SJCRH30 (cell line): ENCODE measurements at regions not wholly inside any gene's neighbourhood (a gene's known extent, or its start where the extent isn't known, plus 50 kb on each side); places are given as distances from the start of the nearest gene placed in this dataset.

Experiments used
- DNase-seq, 2 experiments: peaks; one replicate each; pipeline ENCODE4 v3.0.0-alpha.2; 2015 to 2020
- H3K27ac ChIP-seq: fragments of 250-450 bp; sonication (Bioruptor Pico); 2 replicates; pipeline ENCODE4 v1.5.1; 2020; ENCODE audit warnings: mild to moderate bottlenecking, moderate library complexity
- H3K27me3 ChIP-seq: fragments of 250-450 bp; sonication (Bioruptor Pico); 2 replicates; pipeline ENCODE4 v1.5.1; 2020; ENCODE audit warnings: mild to moderate bottlenecking, moderate library complexity
- H3K36me3 ChIP-seq: fragments of 250-450 bp; sonication (Bioruptor Pico); 2 replicates; pipeline ENCODE4 v1.5.1; 2020; ENCODE audit warnings: mild to moderate bottlenecking, moderate library complexity
- H3K4me1 ChIP-seq: fragments of 250-450 bp; sonication (Bioruptor Pico); 2 replicates; pipeline ENCODE4 v1.5.1; 2020; ENCODE audit warnings: mild to moderate bottlenecking, moderate library complexity
- H3K4me3 ChIP-seq: fragments of 250-450 bp; sonication (Bioruptor Pico); 2 replicates; pipeline ENCODE4 v1.5.1; 2020; ENCODE audit warnings: mild to moderate bottlenecking, moderate library complexity
- H3K9me3 ChIP-seq: fragments of 250-450 bp; sonication (Bioruptor Pico); replicated peaks from 2 replicates; pipeline ENCODE4 v1.5.1; 2020; ENCODE audit warnings: mild to moderate bottlenecking, moderate library complexity

- no peak overlapping the region for H3K27ac ChIP-seq
- no peaks in the 10 kb centered on the region for H3K9me3 ChIP-seq
- DNase-seq: no peak
- H3K27me3 ChIP-seq: no peaks in the 10 kb centered on the region
- no peaks in the 10 kb centered on the region for H3K4me1 ChIP-seq
- no peaks in the 10 kb centered on the region for H3K36me3 ChIP-seq
- H3K4me3 ChIP-seq: no peak overlapping the region
Observed at GRCh38 chr14:101178184-101179072, 274.9 kb upstream of the RTL1 start.

- Histone ChIP-seq H3K36me3 (no peaks in the 10 kb centered on the region), H3K27ac (no peak overlapping the region), H3K4me3 (no peak overlapping the region), H3K9me3 (no peaks in the 10 kb centered on the region), H3K27me3 (no peaks in the 10 kb centered on the region), H3K4me1 (no peaks in the 10 kb centered on the region)
- DNase-seq: no peak
Observed at GRCh38 chr14:101179691-101180211, 276.2 kb upstream of the RTL1 start.

- Histone ChIP-seq H3K27me3 (no peaks in the 10 kb centered on the region), H3K36me3 (no peaks in the 10 kb centered on the region), H3K4me3 (no peak overlapping the region), H3K27ac (no peak overlapping the region), H3K9me3 (no peaks in the 10 kb centered on the region), H3K4me1 (no peaks in the 10 kb centered on the region)
- no peak for DNase-seq
Observed at GRCh38 chr14:101181446-101182313, 278.2 kb upstream of the RTL1 start.

DNA sequence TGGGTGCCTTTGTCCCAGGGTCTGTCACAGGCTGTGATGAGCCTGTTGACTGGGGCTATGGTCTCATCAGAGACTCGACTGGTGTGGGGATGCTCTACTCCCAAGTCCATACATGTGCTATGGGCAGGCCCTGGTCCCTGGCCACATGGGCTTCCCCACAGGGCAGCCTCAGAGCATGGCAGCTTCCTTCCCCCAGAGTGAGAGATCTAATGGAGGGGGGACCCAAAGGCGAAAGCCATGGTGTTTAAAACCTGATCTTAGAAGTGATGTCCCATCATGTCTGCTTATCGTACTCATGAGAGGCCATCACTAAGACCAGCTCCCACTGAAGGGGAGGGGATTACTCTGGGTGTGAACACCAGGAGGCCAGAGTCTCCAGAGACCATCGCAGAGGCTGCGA, 279.0 kb upstream of the RTL1 start:
- H3K36me3 ChIP-seq: no peaks in the 10 kb centered on the region
- no peak overlapping the region for H3K4me3 ChIP-seq
- H3K27ac ChIP-seq: no peak overlapping the region
- no peaks in the 10 kb centered on the region for H3K9me3 ChIP-seq
- H3K4me1 ChIP-seq: no peaks in the 10 kb centered on the region
- H3K27me3 ChIP-seq: no peaks in the 10 kb centered on the region
- no peak for DNase-seq

- no peaks in the 10 kb centered on the region for H3K27me3 ChIP-seq
- no peak overlapping the region for H3K4me3 ChIP-seq
- DNase-seq: peak; percentile 36 to 59
- no peaks in the 10 kb centered on the region for H3K4me1 ChIP-seq
- no peaks in the 10 kb centered on the region for H3K36me3 ChIP-seq
- no peak overlapping the region for H3K27ac ChIP-seq
- no peaks in the 10 kb centered on the region for H3K9me3 ChIP-seq
Observed at GRCh38 chr14:101183376-101184103, 280.0 kb upstream of the RTL1 start.

- Histone ChIP-seq H3K9me3 (no peaks in the 10 kb centered on the region), H3K27ac (no peak overlapping the region), H3K4me1 (no peaks in the 10 kb centered on the region), H3K27me3 (no peaks in the 10 kb centered on the region), H3K36me3 (no peaks in the 10 kb centered on the region), H3K4me3 (no peak overlapping the region)
- DNase-seq: no peak
Observed at GRCh38 chr14:101184104-101184455, 280.6 kb upstream of the RTL1 start.

DNA sequence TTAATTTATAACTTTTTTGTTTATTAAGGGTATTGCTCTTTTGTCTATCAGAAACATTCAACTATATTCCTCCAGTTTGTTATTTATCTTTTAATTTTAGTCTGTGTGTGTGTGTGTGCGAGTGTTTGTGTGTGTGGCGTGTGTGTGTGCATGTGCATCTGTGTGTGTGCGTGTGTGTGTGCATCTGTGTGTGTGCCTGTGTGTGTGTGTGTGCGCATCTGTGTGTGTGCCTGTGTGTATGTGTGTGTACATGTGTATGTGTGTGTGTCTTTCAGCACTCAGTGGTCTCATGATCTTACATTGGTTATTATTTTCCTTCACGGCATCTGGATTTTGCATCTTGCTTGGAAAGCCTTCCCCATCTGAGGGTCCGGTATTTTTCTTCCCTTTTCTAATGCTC, 281.1 kb upstream of the RTL1 start:
- no peak overlapping the region for H3K27ac ChIP-seq

GRCh38 chr14:101185073-101185835, 281.7 kb upstream of the RTL1 start:
- H3K4me1 ChIP-seq: no peaks in the 10 kb centered on the region
- H3K27ac ChIP-seq: no peak overlapping the region
- no peaks in the 10 kb centered on the region for H3K9me3 ChIP-seq
- H3K36me3 ChIP-seq: no peaks in the 10 kb centered on the region
- H3K27me3 ChIP-seq: no peaks in the 10 kb centered on the region
- DNase-seq: no peak
- H3K4me3 ChIP-seq: no peak overlapping the region

More for the DNA sequence above, 281.1 kb upstream of the RTL1 start:
- Histone ChIP-seq H3K36me3 (no peaks in the 10 kb centered on the region), H3K4me1 (no peaks in the 10 kb centered on the region), H3K27me3 (no peaks in the 10 kb centered on the region), H3K4me3 (no peak overlapping the region), H3K9me3 (no peaks in the 10 kb centered on the region)
- DNase-seq: no peak

DNA sequence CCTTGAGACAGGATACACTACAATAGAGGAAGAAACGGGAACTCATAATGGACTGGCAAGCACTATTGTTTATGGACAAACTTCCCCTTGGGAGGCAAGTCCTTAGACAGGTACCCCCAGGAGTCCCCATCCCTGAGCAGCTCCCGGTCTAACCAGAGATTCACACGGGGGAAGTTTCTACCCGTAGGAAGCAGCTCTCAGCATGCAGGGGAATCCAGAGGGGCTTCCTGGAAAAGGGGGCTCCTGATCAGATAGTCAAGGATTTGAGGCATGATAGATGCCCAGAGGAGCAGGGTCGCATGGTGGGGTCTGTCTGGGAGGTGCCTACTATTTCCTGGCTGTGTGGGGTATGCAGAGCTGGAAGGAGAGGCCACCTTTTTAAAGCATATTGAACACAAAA, 282.4 kb upstream of the RTL1 start:
- Histone ChIP-seq H3K9me3 (no peaks in the 10 kb centered on the region), H3K4me1 (no peaks in the 10 kb centered on the region), H3K4me3 (no peak overlapping the region), H3K27ac (no peak overlapping the region), H3K36me3 (no peaks in the 10 kb centered on the region), H3K27me3 (no peaks in the 10 kb centered on the region)
- no peak for DNase-seq

DNA sequence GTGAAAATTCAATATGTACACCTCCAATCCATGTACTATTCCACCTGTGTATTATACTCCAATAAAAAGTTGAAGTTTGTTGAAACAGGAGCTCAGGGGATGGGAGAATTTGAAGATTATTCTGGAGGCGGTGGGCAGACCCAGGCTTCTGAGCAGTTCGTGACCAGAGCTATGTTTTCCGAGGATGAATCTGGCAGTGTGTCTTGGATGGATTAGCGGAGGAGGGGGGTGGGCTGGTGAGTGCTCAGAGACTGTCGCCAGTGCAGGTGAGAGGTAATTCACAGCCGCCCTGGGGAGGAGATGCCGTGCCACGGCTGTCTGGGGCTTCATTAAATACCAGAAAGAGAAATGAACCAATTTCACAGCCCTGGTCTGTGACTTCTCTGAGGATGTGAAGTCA, 283.0 kb upstream of the RTL1 start:
- Histone ChIP-seq H3K36me3 (no peaks in the 10 kb centered on the region), H3K27me3 (no peaks in the 10 kb centered on the region), H3K9me3 (no peaks in the 10 kb centered on the region), H3K4me1 (no peaks in the 10 kb centered on the region), H3K4me3 (no peak overlapping the region), H3K27ac (no peak overlapping the region)
- DNase-seq: no peak

DNA sequence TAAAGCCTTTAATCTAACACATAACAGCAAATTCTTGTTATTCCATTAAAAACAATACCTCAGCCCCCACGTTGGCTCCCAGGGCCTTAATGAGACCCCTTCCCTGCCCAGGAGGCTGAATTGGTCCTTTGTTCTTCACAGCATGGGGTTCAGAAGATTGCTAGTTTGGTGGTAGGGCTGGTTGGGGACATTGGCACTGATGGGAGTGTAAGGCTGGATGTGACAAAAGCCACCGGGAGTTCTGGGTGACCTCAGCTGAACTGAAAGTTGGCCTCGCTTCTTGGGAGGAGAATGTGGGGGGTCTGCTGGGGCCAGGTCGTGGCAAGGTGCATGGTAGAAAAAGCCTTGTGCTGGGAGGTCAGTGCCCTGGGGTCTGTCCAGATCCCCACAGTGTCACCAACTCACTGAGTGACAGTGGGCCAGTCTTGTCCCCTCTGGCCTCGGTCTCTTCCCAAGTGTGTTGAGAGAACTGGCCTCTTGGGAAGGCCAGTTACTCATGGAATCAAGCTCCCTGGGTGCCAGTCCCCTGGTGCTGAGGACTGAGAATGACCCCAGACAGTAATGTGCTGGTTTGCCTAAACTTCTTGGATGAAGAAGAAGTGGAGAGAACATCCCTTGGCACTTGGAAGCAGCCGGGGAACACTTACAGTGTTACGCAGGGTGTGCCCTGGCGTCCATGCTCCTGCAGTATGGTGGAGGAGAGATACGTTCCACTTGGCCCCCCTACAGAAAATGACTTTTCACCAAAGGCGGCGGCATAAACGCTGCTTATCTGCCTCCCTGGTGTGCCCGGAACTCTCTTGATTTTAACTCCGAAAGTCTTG, 283.7 kb upstream of the RTL1 start:
- Histone ChIP-seq H3K4me1 (no peaks in the 10 kb centered on the region), H3K27me3 (no peaks in the 10 kb centered on the region), H3K27ac (no peak overlapping the region), H3K9me3 (no peaks in the 10 kb centered on the region), H3K4me3 (no peak overlapping the region), H3K36me3 (no peaks in the 10 kb centered on the region)
- DNase-seq: no peak

DNA sequence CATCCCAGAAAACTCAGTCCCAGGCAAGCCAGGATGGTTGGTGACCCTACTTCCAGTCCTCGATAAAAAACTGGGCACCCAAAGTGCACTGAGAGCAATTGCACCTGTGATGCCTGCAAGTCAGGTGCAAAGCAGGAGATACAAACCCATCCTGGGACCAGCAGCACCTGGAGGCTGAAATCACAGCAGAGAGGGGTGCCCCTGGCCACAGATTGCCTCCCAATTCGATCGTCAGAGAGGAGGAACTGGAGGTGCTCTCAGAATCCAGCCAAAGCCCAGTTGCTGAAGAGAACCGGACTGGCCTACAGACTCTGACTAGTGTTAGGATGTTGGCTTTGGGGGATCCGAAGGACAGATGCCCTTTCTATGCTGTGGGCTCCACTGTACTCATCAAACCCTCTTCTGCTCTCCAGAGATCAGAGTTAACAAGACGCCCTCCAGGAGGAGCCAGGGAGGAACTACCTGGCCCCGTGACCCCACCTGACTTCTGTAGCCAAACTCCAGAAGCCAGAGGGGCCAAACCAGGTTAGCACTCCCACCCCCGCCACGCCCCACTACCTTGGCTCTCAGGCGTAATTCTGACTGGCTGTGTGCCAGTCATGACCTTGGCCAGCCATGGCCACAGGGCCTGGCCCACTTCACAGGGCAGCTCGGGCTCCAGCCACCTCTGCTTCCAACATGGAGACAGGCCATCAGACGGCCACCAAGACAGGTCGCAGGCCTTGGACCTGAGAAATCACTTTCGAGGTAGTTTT, 284.5 kb upstream of the RTL1 start:
- Histone ChIP-seq H3K27me3 (no peaks in the 10 kb centered on the region; the same call in 1 of the 2 replicates), H3K4me3 (no peak overlapping the region), H3K36me3 (no peaks in the 10 kb centered on the region), H3K27ac (no peak overlapping the region), H3K9me3 (no peaks in the 10 kb centered on the region), H3K4me1 (no peaks in the 10 kb centered on the region)
- no peak for DNase-seq

- Histone ChIP-seq H3K27me3 (peaks cover 5% of the 10 kb centered on the region), H3K4me1 (no peaks in the 10 kb centered on the region), H3K4me3 (no peak overlapping the region), H3K27ac (no peak overlapping the region), H3K36me3 (no peaks in the 10 kb centered on the region), H3K9me3 (no peaks in the 10 kb centered on the region)
- no peak for DNase-seq
Observed at GRCh38 chr14:101188571-101188915, 285.0 kb upstream of the RTL1 start.
